COLO668 (cell line): ENCODE measurements at regions not wholly inside any gene's neighbourhood (a gene's known extent, or its start where the extent isn't known, plus 50 kb on each side); places are given as distances from the start of the nearest gene placed in this dataset.

Experiments used
- DNase-seq: peaks from one replicate; lab custom pipeline; 2025; ENCODE audit not compliant: unreplicated experiment; lab: John Stamatoyannopoulos, UW

- DNase-seq = no peak
Observed at GRCh38 chrX:15918003-15918402, 63.4 kb upstream of the AP1S2 start.

GRCh38 chrX:15916704-15917084, 62.1 kb upstream of the AP1S2 start:
- DNase-seq = no peak

- no peak for DNase-seq
Observed at GRCh38 chrX:15915959-15916703, 61.5 kb upstream of the AP1S2 start.

- no peak for DNase-seq
Observed at GRCh38 chrX:15914486-15914885, 59.9 kb upstream of the AP1S2 start.

GRCh38 chrX:15913146-15913545, 58.5 kb upstream of the AP1S2 start:
- DNase-seq = no peak

GRCh38 chrX:15911734-15912550, 57.3 kb upstream of the AP1S2 start:
- DNase-seq = no peak

GRCh38 chrX:15909605-15910004, 55.0 kb upstream of the AP1S2 start:
- no peak for DNase-seq

- DNase-seq = no peak
Observed at GRCh38 chrX:15908603-15909290, 54.1 kb upstream of the AP1S2 start.

- no peak for DNase-seq
Observed at GRCh38 chrX:15906041-15906943, 51.7 kb upstream of the AP1S2 start.
